DND-41 (cell line): ENCODE measurements at regions not wholly inside any gene's neighbourhood (a gene's known extent, or its start where the extent isn't known, plus 50 kb on each side); places are given as distances from the start of the nearest gene placed in this dataset.

ENCODE experiments used
- CTCF ChIP-seq: IDR thresholded peaks from 2 replicates; pipeline ENCODE4 v1.5.1; 2012; ENCODE audit warnings: borderline replicate concordance, low read length, moderate library complexity, mild to moderate bottlenecking; ENCODE audit not compliant: poor library complexity, severe bottlenecking; ENCODE audit errors: extremely low read depth
- EZH2 ChIP-seq: IDR thresholded peaks from 3 replicates; pipeline ENCODE4 v1.6.1; 2012; ENCODE audit warnings: borderline replicate concordance, low read depth, mild to moderate bottlenecking, moderate library complexity, low read length, inconsistent platforms; ENCODE audit not compliant: severe bottlenecking

- TF ChIP-seq CTCF (no peak), EZH2 (no peak)
Observed at GRCh38 chr13:58472483-58472882, 840.9 kb downstream of the PCDH17 start.
